MM.1S (cell line): ENCODE measurements at regions not wholly inside any gene's neighbourhood (a gene's known extent, or its start where the extent isn't known, plus 50 kb on each side); places are given as distances from the start of the nearest gene placed in this dataset.

Source experiments
- DNase-seq: peaks from one replicate; pipeline ENCODE4 v3.0.0-alpha.2; 2015
- H2AFZ ChIP-seq: fragments of 300-600 bp; sonication (generic); 2 replicates; pipeline ENCODE4 v1.6.0; 2016; ENCODE audit warnings: antibody characterized with exemption, low read length
- H3F3A ChIP-seq: fragments of 300-600 bp; sonication (generic); 2 replicates; pipeline ENCODE4 v1.6.1; 2016; ENCODE audit warnings: mild to moderate bottlenecking, antibody characterized with exemption, low read length, moderate library complexity, mixed read lengths; ENCODE audit not compliant: insufficient read depth
- H3K27ac ChIP-seq: fragments of 300-600 bp; sonication (generic); 2 replicates; pipeline ENCODE4 v1.5.1; 2016; ENCODE audit warnings: mild to moderate bottlenecking, low read length
- H3K27me3 ChIP-seq: fragments of 300-600 bp; sonication (generic); replicated peaks from 2 replicates; pipeline ENCODE4 v1.6.0; 2016; ENCODE audit warnings: low read length; ENCODE audit not compliant: insufficient read depth
- H3K36me3 ChIP-seq: fragments of 300-600 bp; sonication (generic); replicated peaks from 2 replicates; pipeline ENCODE4 v1.6.1; 2016; ENCODE audit warnings: mild to moderate bottlenecking, low read length, mixed read lengths; ENCODE audit not compliant: insufficient read depth
- H3K4me1 ChIP-seq: fragments of 300-600 bp; sonication (generic); 2 replicates; pipeline ENCODE4 v1.6.1; 2016; ENCODE audit warnings: low read length, mixed read lengths
- H3K4me2 ChIP-seq: fragments of 300-600 bp; sonication (generic); 2 replicates; pipeline ENCODE4 v1.6.0; 2016; ENCODE audit warnings: low read depth, low read length
- H3K4me3 ChIP-seq: fragments of 300-600 bp; sonication (generic); 2 replicates; pipeline ENCODE4 v1.5.1; 2016; ENCODE audit warnings: low read length, mixed read lengths
- H3K79me2 ChIP-seq: fragments of 300-600 bp; sonication (generic); 2 replicates; pipeline ENCODE4 v1.6.1; 2016; ENCODE audit warnings: mixed run types, low read length, mixed read lengths
- H3K9ac ChIP-seq: fragments of 300-600 bp; sonication (generic); 2 replicates; pipeline ENCODE4 v1.6.1; 2016; ENCODE audit warnings: low read length, mixed read lengths
- H3K9me2 ChIP-seq: fragments of 300-600 bp; sonication (generic); replicated peaks from 2 replicates; pipeline ENCODE4 v1.6.1; 2016; ENCODE audit warnings: mild to moderate bottlenecking, low read length, mixed read lengths; ENCODE audit not compliant: insufficient read depth
- H3K9me3 ChIP-seq: fragments of 300-600 bp; sonication (generic); replicated peaks from 2 replicates; pipeline ENCODE4 v1.6.1; 2016; ENCODE audit warnings: mild to moderate bottlenecking, low read length, mixed read lengths; ENCODE audit not compliant: insufficient read depth
- H4K20me1 ChIP-seq: fragments of 300-600 bp; sonication (generic); 2 replicates; pipeline ENCODE4 v1.6.1; 2016; ENCODE audit warnings: mild to moderate bottlenecking, low read length, moderate library complexity, mixed read lengths; ENCODE audit not compliant: insufficient read depth
- EZH2 ChIP-seq: fragments of 300-600 bp; sonication (generic); optimal IDR thresholded peaks from 2 replicates; pipeline ENCODE3; 2017; ENCODE audit warnings: low read depth, mild to moderate bottlenecking, antibody characterized with exemption, low read length, mixed read lengths
- EZH2phosphoT487 ChIP-seq: fragments of 300-600 bp; sonication (generic); IDR thresholded peaks from 2 replicates; pipeline ENCODE4 v1.6.1; 2018; ENCODE audit warnings: antibody characterized with exemption, low read length
- TF ChIP-seq, protein P1 (sequence below): fragments of 300-600 bp; sonication (generic); IDR thresholded peaks from 2 replicates; pipeline ENCODE4 v1.5.1; 2016; ENCODE audit warnings: antibody characterized with exemption, low read length, mixed read lengths

DNA sequence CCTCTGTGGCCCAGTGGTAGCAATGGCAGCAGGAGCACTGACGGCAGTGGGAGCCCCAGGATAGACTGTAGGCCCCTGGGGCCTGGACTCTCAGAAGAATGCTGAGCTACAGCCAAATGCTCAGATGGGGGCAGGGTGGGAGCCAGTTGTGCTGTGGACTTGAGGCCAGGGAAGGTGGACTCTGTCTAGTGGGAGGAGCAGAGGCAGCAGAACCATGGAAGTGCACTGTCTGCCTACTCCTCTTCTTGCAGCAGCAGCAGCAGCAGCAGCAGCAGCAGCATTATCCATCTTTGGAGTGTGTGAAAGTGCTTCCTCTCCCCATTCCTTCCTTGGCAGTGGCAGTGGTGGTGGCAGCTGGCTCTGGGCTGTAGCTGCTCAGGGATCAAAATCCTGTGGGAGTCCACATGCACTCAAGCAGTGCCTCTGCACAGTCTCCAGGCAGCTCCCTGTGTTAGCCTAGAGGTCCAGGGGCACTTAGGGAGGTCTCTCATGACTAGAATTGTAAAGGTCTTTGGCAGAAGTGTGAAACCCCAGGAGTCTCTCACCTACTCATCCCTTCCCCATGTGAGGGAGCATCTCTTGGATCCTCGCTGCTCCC, 917.9 kb upstream of the B3GALT2 start:
- no peaks in the 10 kb centered on the region for H4K20me1 ChIP-seq
- no peaks in the 10 kb centered on the region for H3K4me1 ChIP-seq
- no peak overlapping the region for H3K4me3 ChIP-seq
- no peaks in the 10 kb centered on the region for H3K9me2 ChIP-seq
- H3K36me3 ChIP-seq = no peaks in the 10 kb centered on the region
- no peak overlapping the region for H3K9ac ChIP-seq
- no peak overlapping the region for H3K4me2 ChIP-seq
- H3F3A ChIP-seq = no peaks in the 10 kb centered on the region
- TF ChIP-seq EZH2phosphoT487 (no peak), EZH2 (no peak)
- TF ChIP-seq, protein P1, sequence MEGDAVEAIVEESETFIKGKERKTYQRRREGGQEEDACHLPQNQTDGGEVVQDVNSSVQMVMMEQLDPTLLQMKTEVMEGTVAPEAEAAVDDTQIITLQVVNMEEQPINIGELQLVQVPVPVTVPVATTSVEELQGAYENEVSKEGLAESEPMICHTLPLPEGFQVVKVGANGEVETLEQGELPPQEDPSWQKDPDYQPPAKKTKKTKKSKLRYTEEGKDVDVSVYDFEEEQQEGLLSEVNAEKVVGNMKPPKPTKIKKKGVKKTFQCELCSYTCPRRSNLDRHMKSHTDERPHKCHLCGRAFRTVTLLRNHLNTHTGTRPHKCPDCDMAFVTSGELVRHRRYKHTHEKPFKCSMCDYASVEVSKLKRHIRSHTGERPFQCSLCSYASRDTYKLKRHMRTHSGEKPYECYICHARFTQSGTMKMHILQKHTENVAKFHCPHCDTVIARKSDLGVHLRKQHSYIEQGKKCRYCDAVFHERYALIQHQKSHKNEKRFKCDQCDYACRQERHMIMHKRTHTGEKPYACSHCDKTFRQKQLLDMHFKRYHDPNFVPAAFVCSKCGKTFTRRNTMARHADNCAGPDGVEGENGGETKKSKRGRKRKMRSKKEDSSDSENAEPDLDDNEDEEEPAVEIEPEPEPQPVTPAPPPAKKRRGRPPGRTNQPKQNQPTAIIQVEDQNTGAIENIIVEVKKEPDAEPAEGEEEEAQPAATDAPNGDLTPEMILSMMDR = no peak
- no peak overlapping the region for H3K27ac ChIP-seq
- no peaks in the 10 kb centered on the region for H3K79me2 ChIP-seq
- H3K9me3 ChIP-seq = no peaks in the 10 kb centered on the region
- H3K27me3 ChIP-seq = no peaks in the 10 kb centered on the region
- no peak for DNase-seq
- H2AFZ ChIP-seq = no peak overlapping the region

- H3K4me2 ChIP-seq = no peak overlapping the region
- TF ChIP-seq EZH2 = no peak
- H3K4me3 ChIP-seq = no peak overlapping the region
- H4K20me1 ChIP-seq = no peaks in the 10 kb centered on the region
- no peak for DNase-seq
- no peaks in the 10 kb centered on the region for H3K36me3 ChIP-seq
- no peaks in the 10 kb centered on the region for H3F3A ChIP-seq
- H3K9me2 ChIP-seq = no peaks in the 10 kb centered on the region
- no peak overlapping the region for H3K27ac ChIP-seq
- H3K9ac ChIP-seq = no peak overlapping the region
- H3K9me3 ChIP-seq = no peaks in the 10 kb centered on the region
- H3K4me1 ChIP-seq = no peaks in the 10 kb centered on the region
- no peaks in the 10 kb centered on the region for H3K79me2 ChIP-seq
- no peak overlapping the region for H2AFZ ChIP-seq
- H3K27me3 ChIP-seq = no peaks in the 10 kb centered on the region
Measured at GRCh38 chr1:194103516-194104246, 917.3 kb upstream of the B3GALT2 start.

- no peak for DNase-seq
- H3F3A ChIP-seq = no peaks in the 10 kb centered on the region
- H3K27ac ChIP-seq = no peak overlapping the region
- H3K4me1 ChIP-seq = no peaks in the 10 kb centered on the region
- no peaks in the 10 kb centered on the region for H3K27me3 ChIP-seq
- no peak overlapping the region for H3K4me3 ChIP-seq
- TF ChIP-seq EZH2phosphoT487 (no peak), EZH2 (no peak)
- TF ChIP-seq, protein P1 = no peak
- no peak overlapping the region for H2AFZ ChIP-seq
- no peak overlapping the region for H3K4me2 ChIP-seq
- no peaks in the 10 kb centered on the region for H3K9me3 ChIP-seq
- H3K79me2 ChIP-seq = no peaks in the 10 kb centered on the region
- H3K36me3 ChIP-seq = no peaks in the 10 kb centered on the region
- H4K20me1 ChIP-seq = no peaks in the 10 kb centered on the region
- H3K9me2 ChIP-seq = no peaks in the 10 kb centered on the region
- no peak overlapping the region for H3K9ac ChIP-seq
Measured at GRCh38 chr1:194103101-194103500, 916.7 kb upstream of the B3GALT2 start.

DNA sequence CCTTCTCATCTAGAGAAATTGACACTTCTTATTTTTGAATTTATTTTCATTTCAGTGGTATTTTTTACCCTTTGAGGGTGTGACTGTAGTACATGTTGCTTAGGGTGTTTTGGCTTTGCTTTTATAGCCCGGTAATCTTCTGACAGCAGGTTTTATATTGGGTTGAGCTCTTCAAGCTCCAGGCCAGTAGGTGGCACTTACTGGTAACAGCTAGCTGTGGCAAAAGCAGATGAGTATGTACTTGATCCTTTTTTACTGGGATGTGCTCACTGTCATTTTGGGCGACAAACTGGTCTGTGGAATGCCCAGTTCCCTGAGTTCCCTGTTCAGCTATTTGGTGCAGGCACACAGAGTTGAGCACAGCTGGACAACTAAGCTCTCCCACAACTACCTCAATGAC, 916.2 kb upstream of the B3GALT2 start:
- no peaks in the 10 kb centered on the region for H3F3A ChIP-seq
- no peak overlapping the region for H3K9ac ChIP-seq
- no peak overlapping the region for H2AFZ ChIP-seq
- TF ChIP-seq EZH2phosphoT487 = no peak
- TF ChIP-seq, protein P1 = peak; percentile 31
- no peak for TF ChIP-seq EZH2
- no peaks in the 10 kb centered on the region for H3K4me1 ChIP-seq
- no peaks in the 10 kb centered on the region for H3K36me3 ChIP-seq
- no peak overlapping the region for H3K4me3 ChIP-seq
- H3K9me3 ChIP-seq = no peaks in the 10 kb centered on the region
- H3K9me2 ChIP-seq = no peaks in the 10 kb centered on the region
- H4K20me1 ChIP-seq = no peaks in the 10 kb centered on the region
- no peak overlapping the region for H3K27ac ChIP-seq
- no peaks in the 10 kb centered on the region for H3K79me2 ChIP-seq
- no peak for DNase-seq
- no peak overlapping the region for H3K4me2 ChIP-seq
- no peaks in the 10 kb centered on the region for H3K27me3 ChIP-seq
